HG02938 (cell line): ENCODE measurements at regions not wholly inside any gene's neighbourhood (a gene's known extent, or its start where the extent isn't known, plus 50 kb on each side); places are given as distances from the start of the nearest gene placed in this dataset.

Experiments
- ATAC-seq: cut with Tn5 transposase; IDR thresholded peaks from one replicate; pipeline ENCODE4 v1.9.1; 2021; ENCODE audit warnings: mild to moderate bottlenecking, moderate library complexity; ENCODE audit not compliant: unreplicated experiment

GRCh38 chr4:120528428-120528827 lies 394.1 kb downstream of the PRDM5 start:
- ATAC-seq, result no peak

GRCh38 chr4:120526033-120526432 lies 396.5 kb downstream of the PRDM5 start:
- no peak for ATAC-seq

- no peak for ATAC-seq
Measured at GRCh38 chr4:120525106-120525505, 397.4 kb downstream of the PRDM5 start.

GRCh38 chr4:120524237-120524636 lies 398.3 kb downstream of the PRDM5 start:
- no peak for ATAC-seq

GRCh38 chr4:120520761-120521160 lies 401.8 kb downstream of the PRDM5 start:
- ATAC-seq, result no peak

- no peak for ATAC-seq
Measured at GRCh38 chr4:120517966-120518365, 404.6 kb downstream of the PRDM5 start.

- no peak for ATAC-seq
Measured at GRCh38 chr4:120509719-120510118, 412.8 kb downstream of the PRDM5 start.

- ATAC-seq, result no peak
Measured at GRCh38 chr4:120509222-120509621, 413.3 kb downstream of the PRDM5 start.

- no peak for ATAC-seq
Measured at GRCh38 chr4:120508036-120508435, 414.5 kb downstream of the PRDM5 start.

GRCh38 chr4:120506536-120506935 lies 416.0 kb downstream of the PRDM5 start:
- no peak for ATAC-seq

- no peak for ATAC-seq
Measured at GRCh38 chr4:120498678-120499077, 423.8 kb downstream of the PRDM5 start.

- ATAC-seq, result no peak
Measured at GRCh38 chr4:120491481-120491880, 424.8 kb upstream of the MAD2L1 start.

GRCh38 chr4:120481756-120482155 lies 415.1 kb upstream of the MAD2L1 start:
- no peak for ATAC-seq

GRCh38 chr4:120472447-120473131 lies 405.9 kb upstream of the MAD2L1 start:
- no peak for ATAC-seq

- ATAC-seq, result no peak
Measured at GRCh38 chr4:120466429-120466828, 399.8 kb upstream of the MAD2L1 start.

- ATAC-seq, result no peak
Measured at GRCh38 chr4:120454788-120455187, 388.1 kb upstream of the MAD2L1 start.

GRCh38 chr4:120452536-120452935 lies 385.9 kb upstream of the MAD2L1 start:
- ATAC-seq, result no peak

- no peak for ATAC-seq
Measured at GRCh38 chr4:120452001-120452400, 385.4 kb upstream of the MAD2L1 start.

- no peak for ATAC-seq
Measured at GRCh38 chr4:120447774-120448173, 381.1 kb upstream of the MAD2L1 start.

GRCh38 chr4:120446051-120446567 lies 379.5 kb upstream of the MAD2L1 start:
- peak; percentile 91 for ATAC-seq

- ATAC-seq, result no peak
Measured at GRCh38 chr4:120445186-120445585, 378.5 kb upstream of the MAD2L1 start.

- no peak for ATAC-seq
Measured at GRCh38 chr4:120443116-120443515, 376.5 kb upstream of the MAD2L1 start.

- no peak for ATAC-seq
Measured at GRCh38 chr4:120440730-120441129, 374.1 kb upstream of the MAD2L1 start.
